ENCODE measurements at regions not wholly inside any gene's neighbourhood (a gene's known extent, or its start where the extent isn't known, plus 50 kb on each side); places are given as distances from the start of the nearest gene placed in this dataset.

DNA sequence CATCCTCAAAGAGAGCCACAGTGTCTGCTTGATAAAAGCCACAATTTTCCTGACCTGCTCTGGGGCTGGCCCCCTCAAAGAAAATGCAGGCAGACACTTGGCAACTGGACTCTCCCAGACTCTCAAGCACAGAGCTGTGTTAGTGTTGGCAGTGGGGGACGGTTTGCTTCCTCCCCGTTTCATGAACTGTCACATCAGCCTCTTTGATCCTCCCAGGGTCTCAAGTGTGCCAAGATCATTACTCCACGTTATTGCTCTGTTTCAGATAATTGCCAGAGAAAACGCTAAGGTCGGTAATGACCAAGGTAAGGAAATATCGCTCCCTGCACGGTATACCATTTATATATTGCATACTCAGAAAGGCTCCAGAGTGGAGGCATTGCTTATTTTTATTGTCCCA is 138.8 kb downstream of the NTMT2 start:
- no peaks in the 10 kb centered on the region for H3K36me3 ChIP-seq (ENCODE audit: insufficient read depth, low read length)
- peak overlapping the region; percentile 27 for H3K9ac ChIP-seq (ENCODE audit: low read length)
- no peaks in the 10 kb centered on the region for H3F3A ChIP-seq (ENCODE audit: insufficient read depth, low read length, poor library complexity, severe bottlenecking)
- peak overlapping the region; percentile 65 for H3K27ac ChIP-seq (ENCODE audit: low read length)
- peak overlapping the region; percentile 38 for H3K4me3 ChIP-seq (ENCODE audit: low read length)
- H3K27me3 ChIP-seq (ENCODE audit: insufficient read depth, low read depth, low read length): no peaks in the 10 kb centered on the region
- H3K9me2 ChIP-seq (ENCODE audit: insufficient read depth, low read length): no peaks in the 10 kb centered on the region
- no peaks in the 10 kb centered on the region for H4K20me1 ChIP-seq (ENCODE audit: insufficient read depth)
- no peak overlapping the region for H2AFZ ChIP-seq (ENCODE audit: low read depth, low read length)
- H3K4me2 ChIP-seq (ENCODE audit: low read length): no peak overlapping the region
- TF ChIP-seq MXI1 (conservative IDR thresholded peaks at IDR 0.05; ENCODE audit: poor library complexity, severe bottlenecking): no peak
- TF ChIP-seq EZH2 (IDR thresholded peaks at IDR 0.05; ENCODE audit: borderline replicate concordance, insufficient read depth, low read length, poor library complexity, severe bottlenecking): no peak
- no peak for TF ChIP-seq TAF1 (IDR thresholded peaks at IDR 0.05; ENCODE audit: low read depth)
- TF ChIP-seq, protein P1, sequence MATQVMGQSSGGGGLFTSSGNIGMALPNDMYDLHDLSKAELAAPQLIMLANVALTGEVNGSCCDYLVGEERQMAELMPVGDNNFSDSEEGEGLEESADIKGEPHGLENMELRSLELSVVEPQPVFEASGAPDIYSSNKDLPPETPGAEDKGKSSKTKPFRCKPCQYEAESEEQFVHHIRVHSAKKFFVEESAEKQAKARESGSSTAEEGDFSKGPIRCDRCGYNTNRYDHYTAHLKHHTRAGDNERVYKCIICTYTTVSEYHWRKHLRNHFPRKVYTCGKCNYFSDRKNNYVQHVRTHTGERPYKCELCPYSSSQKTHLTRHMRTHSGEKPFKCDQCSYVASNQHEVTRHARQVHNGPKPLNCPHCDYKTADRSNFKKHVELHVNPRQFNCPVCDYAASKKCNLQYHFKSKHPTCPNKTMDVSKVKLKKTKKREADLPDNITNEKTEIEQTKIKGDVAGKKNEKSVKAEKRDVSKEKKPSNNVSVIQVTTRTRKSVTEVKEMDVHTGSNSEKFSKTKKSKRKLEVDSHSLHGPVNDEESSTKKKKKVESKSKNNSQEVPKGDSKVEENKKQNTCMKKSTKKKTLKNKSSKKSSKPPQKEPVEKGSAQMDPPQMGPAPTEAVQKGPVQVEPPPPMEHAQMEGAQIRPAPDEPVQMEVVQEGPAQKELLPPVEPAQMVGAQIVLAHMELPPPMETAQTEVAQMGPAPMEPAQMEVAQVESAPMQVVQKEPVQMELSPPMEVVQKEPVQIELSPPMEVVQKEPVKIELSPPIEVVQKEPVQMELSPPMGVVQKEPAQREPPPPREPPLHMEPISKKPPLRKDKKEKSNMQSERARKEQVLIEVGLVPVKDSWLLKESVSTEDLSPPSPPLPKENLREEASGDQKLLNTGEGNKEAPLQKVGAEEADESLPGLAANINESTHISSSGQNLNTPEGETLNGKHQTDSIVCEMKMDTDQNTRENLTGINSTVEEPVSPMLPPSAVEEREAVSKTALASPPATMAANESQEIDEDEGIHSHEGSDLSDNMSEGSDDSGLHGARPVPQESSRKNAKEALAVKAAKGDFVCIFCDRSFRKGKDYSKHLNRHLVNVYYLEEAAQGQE (IDR thresholded peaks at IDR 0.05; ENCODE audit: borderline replicate concordance): no peak
- H3K9me3 ChIP-seq (ENCODE audit: low read length): no peaks in the 10 kb centered on the region
- no peaks in the 10 kb centered on the region for H3K79me2 ChIP-seq (replicated peaks; ENCODE audit: insufficient read depth, low read length)

DNA sequence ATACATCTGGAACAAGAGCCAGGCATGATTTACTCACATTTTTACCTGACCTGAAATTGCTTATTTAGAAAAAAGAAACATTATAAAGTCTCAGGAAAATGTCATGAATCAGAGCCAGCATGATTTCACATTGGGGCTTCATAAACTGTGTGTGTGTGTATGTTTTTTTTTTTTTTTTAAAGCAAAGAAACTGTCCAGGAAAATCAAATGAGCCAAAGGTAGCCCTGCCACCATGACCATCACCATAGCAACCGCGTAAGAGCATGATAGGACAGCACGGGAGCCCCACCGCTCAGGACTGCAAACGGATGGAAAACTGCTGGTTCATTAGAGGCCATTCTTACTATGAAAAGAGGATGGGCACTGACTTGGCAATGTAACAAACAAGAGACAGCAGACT is 139.2 kb downstream of the NTMT2 start:
- peak overlapping the region; percentile 27 for H3K9ac ChIP-seq (ENCODE audit: low read length)
- peak overlapping the region; percentile 38 for H3K4me3 ChIP-seq (ENCODE audit: low read length)
- no peaks in the 10 kb centered on the region for H3K27me3 ChIP-seq (ENCODE audit: insufficient read depth, low read depth, low read length)
- TF ChIP-seq EZH2 (IDR thresholded peaks at IDR 0.05; ENCODE audit: borderline replicate concordance, insufficient read depth, low read length, poor library complexity, severe bottlenecking) (no peak), RAD21 (conservative IDR thresholded peaks at IDR 0.05) (no peak), MXI1 (conservative IDR thresholded peaks at IDR 0.05; ENCODE audit: poor library complexity, severe bottlenecking) (no peak), EP300 (conservative IDR thresholded peaks at IDR 0.05; ENCODE audit: poor library complexity, severe bottlenecking) (peak; percentile 10), TAF1 (IDR thresholded peaks at IDR 0.05; ENCODE audit: low read depth) (no peak), POLR2AphosphoS5 (IDR thresholded peaks at IDR 0.05) (peak; percentile 20), SMC3 (conservative IDR thresholded peaks at IDR 0.05; ENCODE audit: poor library complexity) (no peak)
- TF ChIP-seq, protein P2, sequence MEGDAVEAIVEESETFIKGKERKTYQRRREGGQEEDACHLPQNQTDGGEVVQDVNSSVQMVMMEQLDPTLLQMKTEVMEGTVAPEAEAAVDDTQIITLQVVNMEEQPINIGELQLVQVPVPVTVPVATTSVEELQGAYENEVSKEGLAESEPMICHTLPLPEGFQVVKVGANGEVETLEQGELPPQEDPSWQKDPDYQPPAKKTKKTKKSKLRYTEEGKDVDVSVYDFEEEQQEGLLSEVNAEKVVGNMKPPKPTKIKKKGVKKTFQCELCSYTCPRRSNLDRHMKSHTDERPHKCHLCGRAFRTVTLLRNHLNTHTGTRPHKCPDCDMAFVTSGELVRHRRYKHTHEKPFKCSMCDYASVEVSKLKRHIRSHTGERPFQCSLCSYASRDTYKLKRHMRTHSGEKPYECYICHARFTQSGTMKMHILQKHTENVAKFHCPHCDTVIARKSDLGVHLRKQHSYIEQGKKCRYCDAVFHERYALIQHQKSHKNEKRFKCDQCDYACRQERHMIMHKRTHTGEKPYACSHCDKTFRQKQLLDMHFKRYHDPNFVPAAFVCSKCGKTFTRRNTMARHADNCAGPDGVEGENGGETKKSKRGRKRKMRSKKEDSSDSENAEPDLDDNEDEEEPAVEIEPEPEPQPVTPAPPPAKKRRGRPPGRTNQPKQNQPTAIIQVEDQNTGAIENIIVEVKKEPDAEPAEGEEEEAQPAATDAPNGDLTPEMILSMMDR (IDR thresholded peaks at IDR 0.05; ENCODE audit: poor library complexity, severe bottlenecking): no peak
- TF ChIP-seq, protein P1 (IDR thresholded peaks at IDR 0.05; ENCODE audit: borderline replicate concordance): no peak
- H4K20me1 ChIP-seq (ENCODE audit: insufficient read depth): no peaks in the 10 kb centered on the region
- H3K27ac ChIP-seq (ENCODE audit: low read length): peak overlapping the region; percentile 65
- H2AFZ ChIP-seq (ENCODE audit: low read depth, low read length): no peak overlapping the region
- H3K9me3 ChIP-seq (ENCODE audit: low read length): no peaks in the 10 kb centered on the region
- no peak overlapping the region for H3K4me2 ChIP-seq (ENCODE audit: low read length)
- no peaks in the 10 kb centered on the region for H3K79me2 ChIP-seq (replicated peaks; ENCODE audit: insufficient read depth, low read length)
- H3K36me3 ChIP-seq (ENCODE audit: insufficient read depth, low read length): no peaks in the 10 kb centered on the region
- H3F3A ChIP-seq (ENCODE audit: insufficient read depth, low read length, poor library complexity, severe bottlenecking): no peaks in the 10 kb centered on the region
- no peaks in the 10 kb centered on the region for H3K9me2 ChIP-seq (ENCODE audit: insufficient read depth, low read length)

Measured in neural cell (in vitro differentiated cells).